CD8-positive, alpha-beta memory T cell (primary cell): ENCODE measurements at regions not wholly inside any gene's neighbourhood (a gene's known extent, or its start where the extent isn't known, plus 50 kb on each side); places are given as distances from the start of the nearest gene placed in this dataset.

ENCODE experiments used
- CTCF ChIA-PET: fragments of 350-600 bp; sonication (Branson Sonifier 250); formaldehyde crosslinking; loops from one replicate; lab custom pipeline; 2021; ENCODE audit warnings: antibody characterized with exemption; lab: Charles Lee
- POLR2A ChIA-PET: fragments of 350-600 bp; sonication (Branson Sonifier 250); formaldehyde crosslinking; loops from one replicate; lab custom pipeline; 2021; ENCODE audit warnings: antibody characterized with exemption; lab: Charles Lee
- DNase-seq, 5 donors: peaks; one replicate each; pipeline versions ENCODE4 v3.0.0 to v3.0.0-alpha.2; 2020 to 2022; ENCODE audit warnings: mixed read lengths in 1 of 5
- H3K27ac ChIP-seq: one replicate; pipeline ENCODE4 v1.7.0; 2013; ENCODE audit warnings: low read depth, mild to moderate bottlenecking, low read length, moderate library complexity
- H3K27me3 ChIP-seq: 2 replicates; pipeline ENCODE4 v1.7.0; 2013; ENCODE audit warnings: low read length, mild to moderate bottlenecking; ENCODE audit not compliant: insufficient read depth, poor library complexity, severe bottlenecking
- H3K36me3 ChIP-seq: 2 replicates; pipeline ENCODE4 v1.7.0; 2013; ENCODE audit warnings: mild to moderate bottlenecking, low read length, moderate library complexity; ENCODE audit not compliant: insufficient read depth
- H3K4me1 ChIP-seq: 2 replicates; pipeline ENCODE4 v1.7.0; 2013; ENCODE audit warnings: mild to moderate bottlenecking, low read length, moderate library complexity; ENCODE audit not compliant: insufficient read depth
- H3K4me3 ChIP-seq: 2 replicates; pipeline ENCODE4 v1.7.0; 2013; ENCODE audit warnings: mild to moderate bottlenecking, low read length
- H3K9me3 ChIP-seq: 2 replicates; pipeline ENCODE4 v1.7.0; 2013; ENCODE audit warnings: mild to moderate bottlenecking, low read length
- H3K27ac Mint-ChIP-seq, 8 donors: one replicate each; pipeline ENCODE4 v1.8.0; 2020 to 2021; ENCODE audit warnings: mixed read lengths in 8 of 8, mild to moderate bottlenecking in 6 of 8, inconsistent platforms in 3 of 8, moderate library complexity in 3 of 8
- H3K27me3 Mint-ChIP-seq, 2 donors: one replicate each; pipeline ENCODE4 v1.8.0; 2020 to 2021; ENCODE audit warnings: mixed read lengths in 2 of 2, mild to moderate bottlenecking in 1 of 2, moderate library complexity in 1 of 2
- H3K36me3 Mint-ChIP-seq, 3 donors: one replicate each; pipeline ENCODE4 v1.8.0; 2020 to 2021; ENCODE audit warnings: mixed read lengths in 3 of 3, inconsistent platforms in 1 of 3, mild to moderate bottlenecking in 1 of 3
- H3K4me1 Mint-ChIP-seq, 3 donors: one replicate each; pipeline ENCODE4 v1.8.0; 2020 to 2021; ENCODE audit warnings: mixed read lengths in 3 of 3, inconsistent platforms in 1 of 3, mild to moderate bottlenecking in 1 of 3
- H3K4me3 Mint-ChIP-seq, 7 donors: one replicate each; pipeline ENCODE4 v1.8.0; 2020 to 2021; ENCODE audit warnings: mixed read lengths in 7 of 7, mild to moderate bottlenecking in 6 of 7, moderate library complexity in 4 of 7, inconsistent platforms in 2 of 7
- H3K9me3 Mint-ChIP-seq, 5 donors: one replicate each; pipeline ENCODE4 v1.8.0; 2020 to 2022; ENCODE audit warnings: mixed read lengths in 5 of 5, mild to moderate bottlenecking in 3 of 5, moderate library complexity in 2 of 5, inconsistent platforms in 1 of 5

DNA sequence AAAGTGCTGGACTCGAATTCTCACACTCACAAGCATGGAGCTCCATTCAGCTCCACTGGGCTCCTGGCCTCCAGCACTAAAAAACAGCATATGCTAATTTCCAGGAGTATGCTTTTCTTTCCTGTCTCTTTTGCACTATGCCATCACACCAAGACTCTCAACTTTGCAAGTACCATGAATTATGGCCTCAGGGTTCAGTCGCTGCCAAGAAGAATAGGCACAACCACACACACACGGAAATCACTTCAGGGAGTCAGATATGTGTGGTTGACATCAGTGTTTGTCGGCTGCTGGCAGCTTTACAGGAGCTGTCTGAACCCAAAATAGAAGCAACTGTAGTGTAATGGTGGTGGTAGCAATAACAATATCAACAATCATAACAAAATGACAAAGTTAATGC is 305.0 kb upstream of the SLCO3A1 start:
- Mint-ChIP-seq H3K36me3 (peaks cover 0 to 4% (median 2%) of the 10 kb centered on the region in 3 donors), H3K27ac (no peak overlapping the region), H3K4me3 (no peak overlapping the region), H3K9me3 (no peaks in the 10 kb centered on the region), H3K27me3 (peaks cover 0 to 15% of the 10 kb centered on the region in 2 donors), H3K4me1 (no peaks in the 10 kb centered on the region)
- H3K36me3 ChIP-seq, result no peaks in the 10 kb centered on the region
- no peaks in the 10 kb centered on the region for H3K4me1 ChIP-seq
- CTCF ChIA-PET, result no interaction called here
- H3K27me3 ChIP-seq, result no peaks in the 10 kb centered on the region
- no peak overlapping the region for H3K27ac ChIP-seq
- POLR2A ChIA-PET, result no interaction called here
- H3K4me3 ChIP-seq, result no peak overlapping the region
- H3K9me3 ChIP-seq, result no peaks in the 10 kb centered on the region
- no peak for DNase-seq

DNA sequence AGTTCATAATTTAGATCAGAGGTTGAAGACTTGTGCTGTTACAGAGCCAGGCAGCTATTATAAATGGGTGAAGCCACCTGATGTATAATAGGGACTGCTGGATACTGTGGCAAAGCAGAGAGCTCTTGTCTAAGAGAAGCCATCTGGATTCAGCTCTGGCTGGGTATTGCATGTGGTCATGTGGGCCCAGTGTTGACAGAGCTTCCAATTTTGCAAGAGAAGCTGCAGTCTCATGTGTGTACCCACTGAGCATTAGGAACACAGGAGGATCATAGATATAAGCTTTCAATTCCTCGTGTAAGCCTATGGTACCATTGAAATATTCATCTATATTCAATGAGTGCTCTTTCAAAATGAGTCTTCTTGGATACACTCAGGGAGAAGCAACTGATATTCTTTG is 303.9 kb upstream of the SLCO3A1 start:
- peaks cover 2 to 5% of the 10 kb centered on the region in 2 donors for H3K27me3 Mint-ChIP-seq
- Histone ChIP-seq H3K4me3 (no peak overlapping the region), H3K36me3 (no peaks in the 10 kb centered on the region), H3K9me3 (no peaks in the 10 kb centered on the region), H3K27me3 (no peaks in the 10 kb centered on the region), H3K27ac (no peak overlapping the region), H3K4me1 (no peaks in the 10 kb centered on the region)
- H3K4me3 Mint-ChIP-seq, result no peak overlapping the region
- ChIA-PET CTCF (no interaction called here), POLR2A (no interaction called here)
- DNase-seq, result no peak
- no peaks in the 10 kb centered on the region for H3K4me1 Mint-ChIP-seq
- peaks cover 0 to 3% (median 1%) of the 10 kb centered on the region in 3 donors for H3K36me3 Mint-ChIP-seq
- H3K9me3 Mint-ChIP-seq, result no peaks in the 10 kb centered on the region
- H3K27ac Mint-ChIP-seq, result no peak overlapping the region

DNA sequence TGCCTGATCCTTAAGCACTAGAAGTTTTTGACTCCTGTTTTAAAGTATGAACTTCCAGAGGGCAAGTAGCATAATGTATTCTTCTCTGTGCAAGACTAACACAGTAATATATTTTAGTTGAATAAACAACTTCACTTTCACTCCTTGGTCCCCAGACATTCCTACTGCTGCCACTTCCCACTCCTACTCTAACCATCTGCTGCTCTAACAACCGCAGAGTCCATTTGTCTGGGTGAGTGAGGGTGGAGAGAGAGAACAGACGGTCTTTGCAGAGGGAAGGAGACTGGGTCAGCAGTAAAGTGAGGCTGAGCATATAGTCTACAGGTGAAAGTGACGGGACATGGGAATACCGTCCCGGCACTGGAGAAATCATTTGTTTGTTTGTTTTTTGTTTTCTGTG is 301.0 kb upstream of the SLCO3A1 start:
- Mint-ChIP-seq H3K4me3 (no peak overlapping the region), H3K36me3 (peaks cover 0 to 2% (median 0%) of the 10 kb centered on the region in 3 donors), H3K9me3 (no peaks in the 10 kb centered on the region), H3K27ac (no peak overlapping the region), H3K4me1 (no peaks in the 10 kb centered on the region), H3K27me3 (peaks cover 0 to 2% of the 10 kb centered on the region in 2 donors)
- Histone ChIP-seq H3K36me3 (no peaks in the 10 kb centered on the region), H3K27ac (no peak overlapping the region), H3K4me3 (no peak overlapping the region), H3K9me3 (no peaks in the 10 kb centered on the region), H3K4me1 (no peaks in the 10 kb centered on the region), H3K27me3 (no peaks in the 10 kb centered on the region)
- no peak for DNase-seq
- ChIA-PET CTCF (no interaction called here), POLR2A (no interaction called here)

DNA sequence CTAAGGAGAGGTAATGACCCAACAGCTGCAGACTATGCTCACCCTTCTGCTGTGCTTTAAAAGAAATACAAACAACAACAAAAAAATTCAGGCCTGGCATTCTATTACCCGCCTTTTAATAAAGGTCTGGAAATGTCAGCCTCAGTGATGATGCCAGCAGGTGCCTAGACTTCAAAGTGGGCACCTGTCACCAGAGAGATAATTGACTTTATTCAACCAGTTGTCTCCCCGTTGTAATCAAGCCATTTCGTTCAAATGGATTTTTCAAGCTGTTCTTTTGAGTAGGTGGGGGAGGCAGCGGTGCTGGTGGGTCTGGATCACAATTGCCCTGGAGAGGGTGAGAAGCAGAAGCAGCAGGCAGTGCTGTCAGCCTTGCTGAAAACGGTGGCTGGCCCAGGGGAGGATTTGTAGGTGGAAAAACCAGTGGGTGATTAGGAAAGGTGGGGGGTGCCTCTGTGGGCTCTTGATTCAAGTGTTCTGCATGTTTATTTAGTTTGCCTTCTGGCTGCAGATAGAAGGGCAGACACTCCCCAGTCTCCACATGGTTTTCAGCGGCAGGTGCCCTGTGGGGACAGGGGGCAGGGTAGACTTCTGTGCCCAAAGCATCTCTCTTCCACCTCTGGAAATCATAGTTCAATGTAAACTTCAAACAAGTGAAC is 300.2 kb upstream of the SLCO3A1 start:
- POLR2A ChIA-PET, result no interaction called here
- H3K36me3 ChIP-seq, result no peaks in the 10 kb centered on the region

DNA sequence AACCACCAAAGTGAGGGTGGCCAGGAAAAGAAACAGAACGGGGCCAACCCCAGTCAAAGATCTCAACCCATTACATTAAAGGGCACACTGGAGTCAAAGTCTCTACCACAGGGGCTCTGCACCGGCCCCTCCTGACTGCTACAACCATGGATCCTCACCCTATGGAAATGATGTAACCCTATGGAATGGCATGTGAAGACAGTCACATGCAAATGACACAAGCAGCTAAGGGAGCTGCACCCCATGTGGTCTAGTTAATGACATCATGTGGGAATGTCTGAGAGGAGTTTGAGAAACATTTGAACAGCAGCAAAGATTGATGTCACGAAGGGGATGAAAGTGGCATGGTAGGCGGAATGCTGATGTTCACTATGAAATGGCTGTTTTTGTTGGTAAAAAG is 298.2 kb upstream of the SLCO3A1 start:
- H3K4me3 Mint-ChIP-seq, result no peak overlapping the region
- H3K4me3 ChIP-seq, result no peak overlapping the region
- no peaks in the 10 kb centered on the region for H3K4me1 Mint-ChIP-seq
- peaks cover under 1 to 6% of the 10 kb centered on the region in 2 donors for H3K27me3 Mint-ChIP-seq
- no peaks in the 10 kb centered on the region for H3K27me3 ChIP-seq
- no peaks in the 10 kb centered on the region for H3K9me3 Mint-ChIP-seq
- H3K4me1 ChIP-seq, result no peaks in the 10 kb centered on the region
- H3K27ac ChIP-seq, result no peak overlapping the region
- H3K36me3 Mint-ChIP-seq, result peaks cover 0 to 2% (median 0%) of the 10 kb centered on the region in 3 donors
- DNase-seq, result no peak
- H3K36me3 ChIP-seq, result no peaks in the 10 kb centered on the region
- ChIA-PET CTCF (no interaction called here), POLR2A (no interaction called here)
- H3K27ac Mint-ChIP-seq, result no peak overlapping the region
- H3K9me3 ChIP-seq, result no peaks in the 10 kb centered on the region

More for the DNA sequence above, 300.2 kb upstream of the SLCO3A1 start:
- Mint-ChIP-seq H3K36me3 (peaks cover 0 to 2% (median 0%) of the 10 kb centered on the region in 3 donors), H3K4me3 (no peak overlapping the region), H3K27me3 (peaks cover 0 to 2% of the 10 kb centered on the region in 2 donors), H3K4me1 (no peaks in the 10 kb centered on the region), H3K9me3 (no peaks in the 10 kb centered on the region), H3K27ac (no peak overlapping the region)
- H3K27ac ChIP-seq, result no peak overlapping the region
- H3K9me3 ChIP-seq, result no peaks in the 10 kb centered on the region
- DNase-seq, result no peak
- no peaks in the 10 kb centered on the region for H3K27me3 ChIP-seq
- H3K4me3 ChIP-seq, result no peak overlapping the region
- CTCF ChIA-PET, result interaction anchor here (1.4 kb wide), 1 partner anchor 497 kb away, joined by 3 read pairs; no protein-coding TSS in a partner anchor
- no peaks in the 10 kb centered on the region for H3K4me1 ChIP-seq

DNA sequence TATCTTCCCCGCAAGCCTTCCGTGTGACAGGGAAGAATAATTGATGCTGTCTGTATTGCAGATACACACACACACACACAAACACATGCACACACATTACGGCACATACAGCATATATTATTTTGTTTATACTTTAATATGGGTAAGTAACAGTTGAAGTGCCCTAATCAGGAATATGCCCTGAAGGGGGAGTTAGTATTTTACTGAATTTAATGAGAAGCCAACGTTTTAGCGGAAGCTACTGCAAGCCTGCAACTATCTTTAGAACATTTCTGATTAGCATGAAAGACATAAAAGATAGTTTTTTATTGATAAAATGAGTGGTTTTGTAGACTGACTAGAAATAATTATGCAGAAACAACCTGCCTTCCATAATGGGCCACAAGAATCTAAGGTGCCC is 296.6 kb upstream of the SLCO3A1 start:
- Mint-ChIP-seq H3K36me3 (peaks cover 0 to 2% (median 0%) of the 10 kb centered on the region in 3 donors), H3K27ac (no peak overlapping the region), H3K9me3 (no peaks in the 10 kb centered on the region), H3K4me1 (no peaks in the 10 kb centered on the region), H3K27me3 (peaks cover 9 to 12% of the 10 kb centered on the region in 2 donors), H3K4me3 (no peak overlapping the region)
- no peaks in the 10 kb centered on the region for H3K4me1 ChIP-seq
- H3K27ac ChIP-seq, result no peak overlapping the region
- H3K27me3 ChIP-seq, result no peaks in the 10 kb centered on the region
- no peak for DNase-seq
- POLR2A ChIA-PET, result no interaction called here
- CTCF ChIA-PET, result no interaction called here
- no peaks in the 10 kb centered on the region for H3K9me3 ChIP-seq
- H3K36me3 ChIP-seq, result no peaks in the 10 kb centered on the region
- no peak overlapping the region for H3K4me3 ChIP-seq

DNA sequence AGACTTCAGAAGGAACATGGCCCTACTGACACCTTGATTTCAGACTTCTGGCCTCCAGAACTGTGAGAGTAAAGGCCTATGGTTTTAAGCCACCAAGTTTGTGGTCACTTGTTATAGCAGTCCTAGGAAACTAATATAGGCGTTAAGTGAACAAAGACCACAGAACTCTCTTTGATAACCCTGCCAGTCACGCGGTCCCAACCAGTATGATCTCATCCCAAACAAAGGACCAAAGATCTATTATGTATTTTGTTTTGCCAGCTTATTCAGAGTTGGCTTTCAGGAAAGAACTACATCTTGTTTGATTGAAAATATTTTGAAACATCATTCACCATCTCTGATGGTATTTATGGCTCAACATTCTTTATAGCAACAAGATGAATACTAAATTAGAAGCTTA is 294.4 kb upstream of the SLCO3A1 start:
- Mint-ChIP-seq H3K27ac (no peak overlapping the region), H3K4me1 (no peaks in the 10 kb centered on the region), H3K9me3 (no peaks in the 10 kb centered on the region), H3K27me3 (peaks cover 11 to 18% of the 10 kb centered on the region in 2 donors), H3K36me3 (peaks cover 0 to 2% (median 0%) of the 10 kb centered on the region in 3 donors), H3K4me3 (no peak overlapping the region)
- ChIA-PET CTCF (no interaction called here), POLR2A (no interaction called here)
- Histone ChIP-seq H3K27me3 (no peaks in the 10 kb centered on the region), H3K4me3 (no peak overlapping the region), H3K27ac (no peak overlapping the region), H3K9me3 (no peaks in the 10 kb centered on the region), H3K4me1 (no peaks in the 10 kb centered on the region), H3K36me3 (no peaks in the 10 kb centered on the region)
- no peak for DNase-seq

DNA sequence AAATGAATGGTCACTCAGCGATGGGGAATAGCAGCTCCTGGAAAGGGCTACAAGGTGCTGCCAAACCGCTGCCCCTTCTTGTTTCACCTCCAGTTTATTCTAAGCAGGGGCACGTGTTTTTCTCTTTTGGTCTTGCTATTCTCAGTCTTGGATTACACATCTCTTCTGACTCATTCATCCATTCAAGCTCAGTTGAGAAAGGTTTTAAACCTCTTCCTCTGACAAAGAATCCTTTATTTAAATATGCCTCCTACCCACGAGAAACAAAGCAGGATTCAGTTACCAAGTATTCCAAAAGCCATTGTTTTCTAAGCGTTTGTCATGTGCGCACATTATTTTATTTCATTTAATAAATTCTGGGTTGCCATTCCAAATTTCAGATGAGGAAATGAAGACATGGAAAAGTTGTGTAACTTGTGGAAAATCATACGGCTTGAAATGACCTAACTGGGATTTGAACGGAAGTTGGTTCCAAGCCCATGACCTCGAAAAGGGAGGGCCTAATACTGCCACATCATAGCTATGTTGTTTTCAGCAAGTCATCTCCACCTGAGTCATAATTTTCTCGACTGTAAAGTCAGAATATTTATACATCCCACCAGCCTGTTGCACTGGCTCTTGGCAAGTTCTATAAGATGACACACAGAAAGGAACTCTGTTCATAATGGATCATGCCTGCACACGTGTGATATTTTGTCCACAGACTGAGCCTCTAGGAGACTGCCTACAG is 292.0 kb upstream of the SLCO3A1 start:
- POLR2A ChIA-PET, result no interaction called here
- Histone ChIP-seq H3K27me3 (no peaks in the 10 kb centered on the region), H3K9me3 (no peaks in the 10 kb centered on the region), H3K4me1 (no peaks in the 10 kb centered on the region), H3K4me3 (no peak overlapping the region), H3K27ac (no peak overlapping the region), H3K36me3 (no peaks in the 10 kb centered on the region)
- H3K27me3 Mint-ChIP-seq, result peaks cover 11 to 24% of the 10 kb centered on the region in 2 donors
- no peaks in the 10 kb centered on the region for H3K36me3 Mint-ChIP-seq
- DNase-seq, result no peak
- H3K9me3 Mint-ChIP-seq, result no peaks in the 10 kb centered on the region
- H3K4me1 Mint-ChIP-seq, result no peaks in the 10 kb centered on the region
- H3K4me3 Mint-ChIP-seq, result no peak overlapping the region
- CTCF ChIA-PET, result no interaction called here
- peak overlapping the region in 1 of 8 donors; percentile 12 for H3K27ac Mint-ChIP-seq
